Trophoblast cell (in vitro differentiated cells and primary cell): ENCODE measurements at regions not wholly inside any gene's neighbourhood (a gene's known extent, or its start where the extent isn't known, plus 50 kb on each side); places are given as distances from the start of the nearest gene placed in this dataset.
A peak's percentile ranks its signal among the peaks of the same experiment; 100 is the strongest.

ENCODE experiments used
- DNase-seq, 2 donors: peaks; one replicate each; pipeline ENCODE4 v3.0.0-alpha.2; 2016
- H2AFZ ChIP-seq: 2 replicates; pipeline ENCODE4 v1.6.1; 2013; ENCODE audit warnings: low read length, moderate library complexity, mild to moderate bottlenecking; ENCODE audit not compliant: insufficient read depth, poor library complexity
- H2AK5ac ChIP-seq: 2 replicates; pipeline ENCODE4 v1.6.1; 2013; ENCODE audit warnings: mild to moderate bottlenecking, low read length
- H2BK120ac ChIP-seq: 2 replicates; pipeline ENCODE4 v1.6.1; 2013; ENCODE audit warnings: low read length, mild to moderate bottlenecking, moderate library complexity; ENCODE audit not compliant: insufficient read depth, poor library complexity
- H2BK12ac ChIP-seq: 2 replicates; pipeline ENCODE4 v1.6.1; 2013; ENCODE audit warnings: mild to moderate bottlenecking, low read length, moderate library complexity
- H2BK5ac ChIP-seq: 2 replicates; pipeline ENCODE4 v1.6.1; 2013; ENCODE audit warnings: low read length, low read depth, moderate library complexity, mild to moderate bottlenecking; ENCODE audit not compliant: poor library complexity
- H3K14ac ChIP-seq: 2 replicates; pipeline ENCODE4 v1.6.1; 2013; ENCODE audit warnings: mild to moderate bottlenecking, low read length
- H3K18ac ChIP-seq: 2 replicates; pipeline ENCODE4 v1.6.1; 2013; ENCODE audit warnings: mild to moderate bottlenecking, low read length
- H3K23ac ChIP-seq: 2 replicates; pipeline ENCODE4 v1.6.1; 2013; ENCODE audit warnings: low read length
- H3K27ac ChIP-seq: 2 replicates; pipeline ENCODE4 v1.5.1; 2013; ENCODE audit warnings: low read depth, mild to moderate bottlenecking, inconsistent platforms, low read length, moderate library complexity
- H3K27me3 ChIP-seq: 2 replicates; pipeline ENCODE4 v1.6.1; 2013; ENCODE audit warnings: inconsistent platforms, mild to moderate bottlenecking, low read length, moderate library complexity; ENCODE audit not compliant: insufficient read depth
- H3K36me3 ChIP-seq, 2 experiments: 1 replicate in 1 of 2; 2 replicates in 1 of 2; pipeline ENCODE4 v1.6.1; 2013; ENCODE audit warnings: low read length in 2 of 2, mild to moderate bottlenecking in 2 of 2, moderate library complexity in 1 of 2; ENCODE audit not compliant: insufficient read depth in 2 of 2, control insufficient read depth in 1 of 2
- H3K4ac ChIP-seq: 2 replicates; pipeline ENCODE4 v1.6.1; 2013; ENCODE audit warnings: low read depth, mild to moderate bottlenecking, low read length, moderate library complexity
- H3K4me1 ChIP-seq, 2 experiments: 1 replicate in 1 of 2; 2 replicates in 1 of 2; pipeline ENCODE4 v1.6.1; 2013; ENCODE audit warnings: low read length in 2 of 2, mild to moderate bottlenecking in 2 of 2, moderate library complexity in 1 of 2; ENCODE audit not compliant: insufficient read depth in 2 of 2, control insufficient read depth in 1 of 2
- H3K4me2 ChIP-seq: 2 replicates; pipeline ENCODE4 v1.6.1; 2013; ENCODE audit warnings: inconsistent platforms, mild to moderate bottlenecking, low read length, moderate library complexity
- H3K4me3 ChIP-seq: 2 replicates; pipeline ENCODE4 v1.5.1; 2013; ENCODE audit warnings: mild to moderate bottlenecking, low read depth, low read length, inconsistent platforms
- H3K79me1 ChIP-seq: one replicate; pipeline ENCODE4 v1.6.1; 2013; ENCODE audit warnings: low read length
- H3K79me2 ChIP-seq: 2 replicates; pipeline ENCODE4 v1.6.1; 2013; ENCODE audit warnings: low read length, mild to moderate bottlenecking; ENCODE audit not compliant: control insufficient read depth, insufficient read depth, poor library complexity
- H3K9ac ChIP-seq: 2 replicates; pipeline ENCODE4 v1.6.1; 2013; ENCODE audit warnings: mild to moderate bottlenecking, low read length
- H3K9me3 ChIP-seq: 2 replicates; pipeline ENCODE4 v1.6.1; 2013; ENCODE audit warnings: low read depth, mild to moderate bottlenecking, control low read depth, inconsistent platforms, low read length; ENCODE audit not compliant: insufficient read depth
- H4K12ac ChIP-seq: 2 replicates; pipeline ENCODE4 v1.6.1; 2013; ENCODE audit warnings: low read depth, mild to moderate bottlenecking, low read length, moderate library complexity
- H4K8ac ChIP-seq: 2 replicates; pipeline ENCODE4 v1.6.1; 2013; ENCODE audit warnings: low read depth, mild to moderate bottlenecking, low read length, moderate library complexity
- H4K91ac ChIP-seq: one replicate; pipeline ENCODE4 v1.6.1; 2013; ENCODE audit warnings: low read depth, mild to moderate bottlenecking, low read length, moderate library complexity
- WGBS: extraction: QIAGEN DNeasy Blood & Tissue Kit; methylation state at CpG from one replicate; pipeline ENCODE4 v1.1.7; 2013; ENCODE audit warnings: missing lambda C conversion rate; ENCODE audit not compliant: insufficient read length, insufficient coverage; ENCODE audit errors: extremely low coverage; 5-methylcytosine and 5-hydroxymethylcytosine counted together

GRCh38 chr9:79302569-79302968 is 269.2 kb upstream of the TLE4 start:
- Histone ChIP-seq H3K79me1 (no peaks in the 10 kb centered on the region), H3K36me3 (no peaks in the 10 kb centered on the region), H3K4me1 (no peaks in the 10 kb centered on the region), H4K91ac (no peak overlapping the region), H2AK5ac (no peak overlapping the region), H4K12ac (no peak overlapping the region), H3K23ac (no peak overlapping the region), H3K4me2 (no peak overlapping the region), H3K14ac (no peak overlapping the region), H4K8ac (no peak overlapping the region), H3K4ac (no peak overlapping the region), H3K9ac (no peak overlapping the region), H3K18ac (no peak overlapping the region), H2BK12ac (no peak overlapping the region), H2BK5ac (no peak overlapping the region), H2BK120ac (no peak overlapping the region), H3K79me2 (no peaks in the 10 kb centered on the region), H3K9me3 (no peaks in the 10 kb centered on the region), H2AFZ (no peak overlapping the region), H3K27me3 (no peaks in the 10 kb centered on the region), H3K4me3 (no peak overlapping the region), H3K27ac (no peak overlapping the region)
- WGBS = no CpG with 5 or more reads among the region's 4 CpGs
- DNase-seq = no peak

- Histone ChIP-seq H3K23ac (no peak overlapping the region), H2AFZ (no peak overlapping the region), H3K9ac (no peak overlapping the region), H3K27ac (no peak overlapping the region), H3K27me3 (no peaks in the 10 kb centered on the region), H3K79me2 (no peaks in the 10 kb centered on the region), H4K91ac (no peak overlapping the region), H3K4me2 (no peak overlapping the region), H3K4me3 (no peak overlapping the region), H3K9me3 (peaks cover 1% of the 10 kb centered on the region), H3K18ac (no peak overlapping the region), H3K79me1 (no peaks in the 10 kb centered on the region), H2BK120ac (no peak overlapping the region), H2AK5ac (no peak overlapping the region), H2BK5ac (no peak overlapping the region), H3K4ac (no peak overlapping the region), H3K36me3 (no peaks in the 10 kb centered on the region), H3K4me1 (no peaks in the 10 kb centered on the region), H2BK12ac (no peak overlapping the region), H4K12ac (no peak overlapping the region), H4K8ac (no peak overlapping the region), H3K14ac (no peak overlapping the region)
- no CpG with 5 or more reads among the region's 6 CpGs for WGBS
- DNase-seq = peak in 1 of 2 donors; percentile 14
Observed at GRCh38 chr9:79308012-79308411, 263.8 kb upstream of the TLE4 start.

GRCh38 chr9:79312686-79313421 is 258.9 kb upstream of the TLE4 start:
- H4K12ac ChIP-seq = no peak overlapping the region
- no peak overlapping the region for H2AK5ac ChIP-seq
- no CpG with 5 or more reads among the region's 13 CpGs for WGBS
- no peak for DNase-seq
- peaks cover 1% of the 10 kb centered on the region for H3K9me3 ChIP-seq
- H3K79me2 ChIP-seq = no peaks in the 10 kb centered on the region
- H4K8ac ChIP-seq = no peak overlapping the region
- no peak overlapping the region for H3K4me2 ChIP-seq
- no peak overlapping the region for H3K4me3 ChIP-seq
- no peak overlapping the region for H3K9ac ChIP-seq
- H3K79me1 ChIP-seq = no peaks in the 10 kb centered on the region
- no peak overlapping the region for H3K14ac ChIP-seq
- H2BK12ac ChIP-seq = no peak overlapping the region
- no peak overlapping the region for H2AFZ ChIP-seq
- no peak overlapping the region for H4K91ac ChIP-seq
- no peak overlapping the region for H2BK120ac ChIP-seq
- H3K23ac ChIP-seq = no peak overlapping the region
- H3K18ac ChIP-seq = no peak overlapping the region
- H3K27me3 ChIP-seq = no peaks in the 10 kb centered on the region
- H3K4ac ChIP-seq = no peak overlapping the region
- H2BK5ac ChIP-seq = no peak overlapping the region
- H3K36me3 ChIP-seq = no peaks in the 10 kb centered on the region
- H3K27ac ChIP-seq = no peak overlapping the region
- no peaks in the 10 kb centered on the region for H3K4me1 ChIP-seq

GRCh38 chr9:79325501-79325900 is 246.3 kb upstream of the TLE4 start:
- Histone ChIP-seq H3K9me3 (peaks cover 3% of the 10 kb centered on the region), H3K79me1 (no peaks in the 10 kb centered on the region), H4K12ac (no peak overlapping the region), H3K4me2 (no peak overlapping the region), H2BK5ac (no peak overlapping the region), H3K36me3 (no peaks in the 10 kb centered on the region), H3K4ac (no peak overlapping the region), H3K14ac (no peak overlapping the region), H3K27ac (no peak overlapping the region), H4K8ac (no peak overlapping the region), H2AFZ (no peak overlapping the region), H3K79me2 (no peaks in the 10 kb centered on the region), H3K27me3 (no peaks in the 10 kb centered on the region), H2BK12ac (no peak overlapping the region), H3K23ac (no peak overlapping the region), H4K91ac (no peak overlapping the region), H3K4me1 (no peaks in the 10 kb centered on the region), H3K4me3 (no peak overlapping the region), H2BK120ac (no peak overlapping the region), H2AK5ac (no peak overlapping the region), H3K18ac (no peak overlapping the region), H3K9ac (no peak overlapping the region)
- no CpG with 5 or more reads among the region's 3 CpGs for WGBS
- DNase-seq = no peak
